Suprapubic skin (tissue), 4 donors: ENCODE measurements at regions not wholly inside any gene's neighbourhood (a gene's known extent, or its start where the extent isn't known, plus 50 kb on each side); places are given as distances from the start of the nearest gene placed in this dataset.

ENCODE experiments used
- DNase-seq, 2 donors: peaks; one replicate each; pipeline ENCODE4 v3.0.0-alpha.2; 2019; ENCODE audit warnings: low spot score in 2 of 2
- H3K27ac ChIP-seq: fragments of 200-600 bp; sonication (generic); one replicate; pipeline ENCODE4 v1.5.1; 2019
- H3K27me3 ChIP-seq: fragments of 200-600 bp; sonication (generic); one replicate; pipeline ENCODE4 v1.5.1; 2019
- H3K36me3 ChIP-seq: fragments of 200-600 bp; sonication (generic); one replicate; pipeline ENCODE4 v1.5.1; 2019
- H3K4me1 ChIP-seq: fragments of 200-600 bp; sonication (generic); one replicate; pipeline ENCODE4 v1.5.1; 2019
- H3K4me3 ChIP-seq: fragments of 200-600 bp; sonication (generic); one replicate; pipeline ENCODE4 v1.5.1; 2019; ENCODE audit warnings: mild to moderate bottlenecking
- H3K9me3 ChIP-seq: fragments of 200-600 bp; sonication (generic); one replicate; pipeline ENCODE4 v1.5.1; 2019
- CTCF ChIP-seq, 2 donors: fragments of 200-600 bp in 1 of 2; fragments of 450-650 bp in 1 of 2; sonication (generic) in 1 of 2; IDR thresholded peaks; one replicate each; pipeline ENCODE4 v1.5.1; 2016 to 2019; ENCODE audit warnings: antibody characterized with exemption in 2 of 2, mild to moderate bottlenecking in 1 of 2, moderate library complexity in 1 of 2
- EP300 ChIP-seq: sonication (generic); formaldehyde crosslinking; IDR thresholded peaks from one replicate; pipeline ENCODE4 v1.6.1; 2017; ENCODE audit warnings: antibody characterized with exemption
- POLR2A ChIP-seq, 2 donors: fragments of 450-650 bp; IDR thresholded peaks; one replicate each; pipeline ENCODE4 v1.6.1; 2017; ENCODE audit warnings: antibody characterized with exemption in 2 of 2, mild to moderate bottlenecking in 2 of 2, moderate library complexity in 2 of 2
- POLR2AphosphoS5 ChIP-seq, 3 donors: sonication (generic); formaldehyde crosslinking; IDR thresholded peaks; one replicate each; pipeline ENCODE4 v1.6.1; 2017; ENCODE audit warnings: antibody characterized with exemption in 3 of 3
- WGBS: methylation state at CpG from one replicate; pipeline ENCODE4 v1.1.5; 2018; 5-methylcytosine and 5-hydroxymethylcytosine counted together

- Histone ChIP-seq H3K27me3 (no peaks in the 10 kb centered on the region), H3K4me1 (no peaks in the 10 kb centered on the region), H3K4me3 (no peak overlapping the region), H3K27ac (no peak overlapping the region), H3K36me3 (no peaks in the 10 kb centered on the region), H3K9me3 (no peaks in the 10 kb centered on the region)
- DNase-seq, result no peak
- 50% methylated on average over 2 of the region's 2 CpGs for WGBS
- TF ChIP-seq POLR2A (IDR thresholded peaks at IDR 0.05) (no peak), CTCF (IDR thresholded peaks at IDR 0.05) (no peak), EP300 (no peak), POLR2AphosphoS5 (IDR thresholded peaks at IDR 0.05) (no peak)
These were observed 302.1 kb downstream of the NR2F1-AS1 start for GRCh38 chr5:93278896-93279295.

- H3K9me3 ChIP-seq, result no peaks in the 10 kb centered on the region
- WGBS, result 74% methylated on average over 6 of the region's 6 CpGs
- no peak for DNase-seq
- H3K27ac ChIP-seq, result no peak overlapping the region
- no peak for TF ChIP-seq POLR2AphosphoS5 (IDR thresholded peaks at IDR 0.05)
- TF ChIP-seq EP300, result no peak
- H3K27me3 ChIP-seq, result no peaks in the 10 kb centered on the region
- no peak overlapping the region for H3K4me3 ChIP-seq
- H3K4me1 ChIP-seq, result no peaks in the 10 kb centered on the region
- no peaks in the 10 kb centered on the region for H3K36me3 ChIP-seq
These were observed 304.0 kb downstream of the NR2F1-AS1 start for GRCh38 chr5:93277051-93277450.

GRCh38 chr5:93275376-93275775, 305.6 kb downstream of the NR2F1-AS1 start:
- TF ChIP-seq POLR2A (IDR thresholded peaks at IDR 0.05) (no peak), POLR2AphosphoS5 (IDR thresholded peaks at IDR 0.05) (no peak), CTCF (IDR thresholded peaks at IDR 0.05) (no peak), EP300 (no peak)
- H3K9me3 ChIP-seq, result no peaks in the 10 kb centered on the region
- DNase-seq, result no peak

GRCh38 chr5:93274291-93274690, 306.7 kb downstream of the NR2F1-AS1 start:
- Histone ChIP-seq H3K4me1 (no peaks in the 10 kb centered on the region), H3K9me3 (no peaks in the 10 kb centered on the region), H3K4me3 (no peak overlapping the region), H3K27ac (no peak overlapping the region), H3K36me3 (no peaks in the 10 kb centered on the region), H3K27me3 (no peaks in the 10 kb centered on the region)
- no peak for DNase-seq
- 74% methylated on average over 5 of the region's 5 CpGs for WGBS
- no peak for TF ChIP-seq EP300
- TF ChIP-seq POLR2A (IDR thresholded peaks at IDR 0.05), result no peak
- no peak for TF ChIP-seq CTCF (IDR thresholded peaks at IDR 0.05)
- TF ChIP-seq POLR2AphosphoS5 (IDR thresholded peaks at IDR 0.05), result no peak

More at GRCh38 chr5:93275376-93275775, 305.6 kb downstream of the NR2F1-AS1 start:
- Histone ChIP-seq H3K4me1 (no peaks in the 10 kb centered on the region), H3K27me3 (no peaks in the 10 kb centered on the region), H3K36me3 (no peaks in the 10 kb centered on the region), H3K27ac (no peak overlapping the region), H3K4me3 (no peak overlapping the region)

GRCh38 chr5:93273176-93273575, 307.8 kb downstream of the NR2F1-AS1 start:
- TF ChIP-seq POLR2AphosphoS5 (IDR thresholded peaks at IDR 0.05) (no peak), EP300 (no peak), POLR2A (IDR thresholded peaks at IDR 0.05) (no peak), CTCF (IDR thresholded peaks at IDR 0.05) (no peak)
- Histone ChIP-seq H3K4me1 (no peaks in the 10 kb centered on the region), H3K4me3 (no peak overlapping the region), H3K9me3 (no peaks in the 10 kb centered on the region), H3K27me3 (no peaks in the 10 kb centered on the region), H3K36me3 (no peaks in the 10 kb centered on the region), H3K27ac (no peak overlapping the region)
- 86% methylated on average over 2 of the region's 2 CpGs for WGBS
- DNase-seq, result no peak

- Histone ChIP-seq H3K27ac (no peak overlapping the region), H3K36me3 (no peaks in the 10 kb centered on the region), H3K4me1 (no peaks in the 10 kb centered on the region), H3K4me3 (no peak overlapping the region), H3K27me3 (no peaks in the 10 kb centered on the region), H3K9me3 (no peaks in the 10 kb centered on the region)
- no peak for TF ChIP-seq POLR2A (IDR thresholded peaks at IDR 0.05)
- TF ChIP-seq CTCF (IDR thresholded peaks at IDR 0.05), result no peak
- WGBS, result 84% methylated on average over 5 of the region's 5 CpGs
- no peak for DNase-seq
These were observed 308.9 kb downstream of the NR2F1-AS1 start for GRCh38 chr5:93272108-93272507.
